HUES64 (cell line): ENCODE measurements at regions not wholly inside any gene's neighbourhood (a gene's known extent, or its start where the extent isn't known, plus 50 kb on each side); places are given as distances from the start of the nearest gene placed in this dataset.
"Not testable (repeated sequence)": the region's sequence is repeated elsewhere in the genome, so short reads cannot be mapped to it uniquely, and the experiment has no call there.

Experiments used
- H3K27ac ChIP-seq: 2 replicates; pipeline ENCODE4 v1.7.0; 2013; ENCODE audit warnings: low read depth, low read length, inconsistent platforms
- H3K27me3 ChIP-seq: 2 replicates; pipeline ENCODE4 v1.6.1; 2013; ENCODE audit warnings: mild to moderate bottlenecking, low read length; ENCODE audit not compliant: insufficient read depth
- H3K36me3 ChIP-seq: 2 replicates; pipeline ENCODE4 v1.6.1; 2013; ENCODE audit warnings: mild to moderate bottlenecking, low read length; ENCODE audit not compliant: insufficient read depth
- H3K4me1 ChIP-seq: 2 replicates; pipeline ENCODE4 v1.6.1; 2013; ENCODE audit warnings: mild to moderate bottlenecking, low read length, moderate library complexity; ENCODE audit not compliant: insufficient read depth
- H3K4me3 ChIP-seq: 2 replicates; pipeline ENCODE4 v1.5.1; 2013; ENCODE audit warnings: mild to moderate bottlenecking, low read length, moderate library complexity
- H3K9ac ChIP-seq: 2 replicates; pipeline ENCODE4 v1.6.1; 2013; ENCODE audit warnings: mild to moderate bottlenecking, low read depth, low read length
- H3K9me3 ChIP-seq: 2 replicates; pipeline ENCODE4 v1.6.1; 2013; ENCODE audit warnings: low read depth, low read length; ENCODE audit not compliant: insufficient read depth
- WGBS: fragments of 150-250, 120-280 bp; methylation state at CpG from one replicate; pipeline ENCODE4 v1.1.7; 2013; ENCODE audit warnings: missing lambda C conversion rate; 5-methylcytosine and 5-hydroxymethylcytosine counted together

DNA sequence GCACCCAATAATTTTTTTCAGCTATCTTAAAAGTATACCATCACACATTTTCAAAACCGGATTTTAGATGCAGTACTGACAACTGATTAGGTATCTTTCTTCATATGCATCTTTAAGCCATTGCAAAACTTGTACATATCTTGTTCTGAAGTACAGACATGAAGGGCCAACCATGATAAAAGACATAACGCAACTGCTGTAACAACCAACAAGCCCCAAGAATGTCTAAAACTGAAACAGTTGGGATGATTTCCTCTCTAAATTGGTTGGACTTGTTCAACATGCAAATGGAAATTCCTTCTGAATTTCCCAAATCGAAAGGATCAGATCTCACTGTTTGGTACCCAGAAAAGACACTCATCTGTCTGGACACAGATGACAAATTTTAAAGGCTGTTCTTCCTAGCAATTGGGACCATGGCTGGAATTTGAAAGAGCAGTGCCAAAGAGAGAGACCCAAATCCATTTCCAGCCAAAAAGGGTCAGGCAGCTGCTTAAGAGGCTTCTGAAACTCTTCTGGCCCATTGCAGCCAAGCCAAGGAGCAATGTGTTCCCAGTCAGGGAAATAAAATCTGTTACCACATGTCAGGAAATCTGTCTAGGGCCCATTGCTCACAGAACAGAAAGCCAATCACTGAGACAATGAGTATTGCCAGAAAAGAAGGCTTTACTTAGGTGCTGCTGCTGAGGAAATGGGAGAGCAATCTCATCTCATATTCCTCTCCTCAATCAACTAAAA is 1122.4 kb upstream of the USP15 start:
- Histone ChIP-seq H3K9me3 (peaks cover 14% of the 10 kb centered on the region; the same call in 1 of the 2 replicates), H3K27ac (no peak overlapping the region), H3K9ac (no peak overlapping the region), H3K4me1 (no peaks in the 10 kb centered on the region), H3K36me3 (no peaks in the 10 kb centered on the region), H3K27me3 (no peaks in the 10 kb centered on the region), H3K4me3 (no peak overlapping the region)
- 87% methylated on average over 3 of the region's 3 CpGs for WGBS

DNA sequence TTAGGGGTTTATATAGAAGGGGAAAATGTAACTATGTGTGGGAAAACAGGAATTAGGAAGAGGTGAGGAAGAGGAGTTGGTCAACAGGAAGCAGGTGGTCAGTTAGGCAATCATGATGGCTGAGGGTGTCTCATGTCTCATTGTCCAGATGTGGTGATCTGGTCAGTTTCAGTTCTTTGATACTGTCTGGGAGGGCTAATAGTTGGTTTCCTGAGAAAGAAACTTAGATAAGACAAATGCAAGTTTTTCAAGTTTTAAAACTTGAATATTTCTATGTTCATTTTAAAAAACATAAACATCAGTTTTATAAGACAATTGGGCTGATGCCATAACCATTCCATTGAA is 1121.8 kb upstream of the USP15 start:
- H3K4me3 ChIP-seq, result no peak overlapping the region
- no peak overlapping the region for H3K9ac ChIP-seq
- H3K36me3 ChIP-seq, result no peaks in the 10 kb centered on the region
- no peak overlapping the region for H3K27ac ChIP-seq
- H3K27me3 ChIP-seq, result no peaks in the 10 kb centered on the region
- H3K4me1 ChIP-seq, result no peaks in the 10 kb centered on the region
- peaks cover 14% of the 10 kb centered on the region; the same call in 1 of the 2 replicates for H3K9me3 ChIP-seq

DNA sequence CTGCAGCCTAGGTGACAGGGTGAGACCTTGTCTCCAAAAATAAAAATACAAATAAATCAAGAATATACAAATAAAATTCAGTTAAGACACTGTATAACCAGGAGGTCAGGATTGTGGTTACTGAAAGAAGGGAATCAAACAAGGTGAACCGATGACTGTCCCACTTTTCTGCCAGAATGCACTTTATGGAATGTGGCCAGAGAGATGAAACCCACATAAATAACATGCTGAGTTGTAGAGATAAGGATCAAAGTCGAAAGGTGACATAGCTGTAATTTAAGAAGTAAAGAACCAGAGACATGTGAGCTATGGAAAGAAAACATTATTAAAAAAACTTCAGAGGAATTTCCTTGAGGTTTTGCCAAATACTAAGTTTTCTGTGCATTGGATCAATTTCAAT is 1098.2 kb upstream of the USP15 start:
- H3K9ac ChIP-seq, result no peak overlapping the region
- H3K9me3 ChIP-seq, result peaks cover 43% of the 10 kb centered on the region
- no peaks in the 10 kb centered on the region for H3K27me3 ChIP-seq
- H3K36me3 ChIP-seq, result no peaks in the 10 kb centered on the region
- H3K27ac ChIP-seq, result no peak overlapping the region
- no peak overlapping the region for H3K4me3 ChIP-seq
- WGBS, result 76% methylated on average over 2 of the region's 2 CpGs
- H3K4me1 ChIP-seq, result no peaks in the 10 kb centered on the region

DNA sequence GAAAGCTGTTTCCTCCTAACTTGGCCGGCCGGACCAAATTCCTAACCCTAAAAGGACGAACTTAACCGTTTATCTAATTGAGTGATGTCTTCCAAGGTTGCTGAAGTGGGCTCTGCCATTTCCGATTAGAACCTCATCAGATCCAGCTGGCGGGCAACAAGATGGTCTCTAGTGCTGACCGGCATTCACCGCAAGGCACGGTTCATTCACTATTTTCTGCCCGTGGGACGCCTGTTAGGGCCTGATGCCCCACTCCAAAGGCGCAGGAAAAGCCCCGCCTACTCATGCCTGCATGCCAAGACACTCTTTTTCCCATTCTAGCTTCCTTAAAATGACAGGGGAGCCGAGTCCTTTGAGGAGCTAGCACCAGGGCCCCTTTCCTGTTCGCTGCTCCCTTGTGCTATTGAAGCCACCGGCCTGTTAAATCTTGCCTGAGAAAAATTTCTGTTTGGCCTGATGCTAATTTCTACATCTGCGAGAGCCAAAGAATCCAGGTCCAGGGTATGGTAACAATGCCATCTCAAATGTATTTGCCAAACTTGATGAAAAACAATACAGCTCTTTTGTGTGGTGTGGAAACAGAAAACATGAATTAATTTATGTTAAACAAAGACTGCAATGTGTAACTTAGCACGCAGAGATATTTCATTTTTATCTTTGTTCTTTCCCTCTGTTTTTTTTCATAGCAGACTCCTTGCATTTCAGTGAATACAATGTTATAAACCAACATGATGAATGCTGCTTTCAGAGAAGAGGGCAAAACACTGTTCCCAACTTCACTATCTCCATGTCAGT is 1071.2 kb upstream of the USP15 start:
- Histone ChIP-seq H3K9ac (no peak overlapping the region), H3K36me3 (no peaks in the 10 kb centered on the region), H3K27me3 (no peaks in the 10 kb centered on the region), H3K27ac (no peak overlapping the region), H3K4me3 (no peak overlapping the region), H3K9me3 (no peaks in the 10 kb centered on the region; the same call in 1 of the 2 replicates), H3K4me1 (no peaks in the 10 kb centered on the region)
- 88% methylated on average over 18 of the region's 18 CpGs for WGBS

DNA sequence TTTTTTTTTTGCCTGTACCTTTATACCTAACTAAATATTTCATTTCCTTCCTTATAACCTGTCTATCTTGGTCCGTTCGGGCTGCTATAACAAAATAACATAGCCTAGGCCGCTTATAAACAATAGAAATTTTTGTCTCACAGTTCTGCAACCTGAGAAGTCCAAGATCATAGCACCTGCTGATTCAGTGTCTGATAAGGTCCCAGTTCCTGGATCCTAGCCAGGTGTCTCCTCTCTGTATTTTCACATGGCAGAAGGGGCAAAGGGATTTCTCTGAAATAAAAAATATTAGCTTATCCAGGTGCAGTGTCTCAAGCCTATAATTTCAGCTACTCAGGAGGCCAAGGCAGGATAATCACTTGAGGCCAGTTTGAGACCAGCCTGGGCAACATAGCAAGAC is 1046.6 kb upstream of the USP15 start:
- H3K4me1 ChIP-seq, result no peaks in the 10 kb centered on the region
- H3K27me3 ChIP-seq, result no peaks in the 10 kb centered on the region
- WGBS, result 93% methylated on average over 3 of the region's 3 CpGs
- H3K27ac ChIP-seq, result no peak overlapping the region
- no peak overlapping the region for H3K4me3 ChIP-seq
- H3K9me3 ChIP-seq, result peaks cover 26% of the 10 kb centered on the region; the same call in 1 of the 2 replicates
- H3K36me3 ChIP-seq, result no peaks in the 10 kb centered on the region
- H3K9ac ChIP-seq, result no peak overlapping the region

DNA sequence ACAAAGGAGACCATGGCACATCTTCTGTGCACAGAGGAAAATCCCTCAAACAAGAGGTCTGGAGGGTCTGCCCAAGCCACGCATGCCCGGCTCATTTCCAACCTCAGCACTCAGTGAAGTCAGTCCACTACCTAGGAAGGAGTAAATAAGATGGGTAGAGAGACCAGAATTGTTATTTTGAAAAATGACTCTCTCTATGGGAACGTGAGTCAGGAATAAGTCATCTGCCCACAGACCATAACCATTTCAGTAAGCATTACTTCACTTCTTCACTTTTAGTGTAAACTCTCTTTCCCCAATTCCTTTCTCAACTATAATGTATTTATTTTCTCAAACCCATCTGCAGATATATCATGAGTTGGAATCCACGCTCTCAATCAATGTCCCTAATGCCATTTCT is 1039.9 kb upstream of the USP15 start:
- WGBS, result 87% methylated on average over 4 of the region's 4 CpGs
- no peak overlapping the region for H3K9ac ChIP-seq
- no peaks in the 10 kb centered on the region for H3K4me1 ChIP-seq
- H3K27me3 ChIP-seq, result no peaks in the 10 kb centered on the region
- H3K4me3 ChIP-seq, result no peak overlapping the region
- no peak overlapping the region for H3K27ac ChIP-seq
- 0 out of 2 replicates have a peak, but pooled peaks cover 12% of the 10 kb centered on the region for H3K9me3 ChIP-seq
- no peaks in the 10 kb centered on the region for H3K36me3 ChIP-seq

DNA sequence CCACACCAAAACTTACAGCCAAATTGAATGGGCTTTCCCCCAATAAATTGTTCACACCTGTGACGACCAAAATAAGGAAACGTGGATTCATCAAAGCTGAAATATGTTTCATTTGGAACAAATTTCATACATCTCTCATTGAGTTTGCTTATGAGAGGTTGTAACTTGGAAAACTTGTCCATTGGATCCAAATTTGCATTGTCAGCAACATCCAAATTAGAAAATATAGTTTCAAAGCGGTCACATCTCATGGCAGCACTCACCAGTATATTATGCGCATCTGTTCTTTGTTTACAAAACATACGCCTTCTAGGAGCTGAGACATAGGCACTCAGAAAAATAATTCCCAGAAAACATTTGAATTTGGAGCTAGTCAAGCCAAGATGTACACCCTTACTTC is 1028.2 kb upstream of the USP15 start:
- peaks cover 6% of the 10 kb centered on the region for H3K9me3 ChIP-seq
- no peaks in the 10 kb centered on the region for H3K36me3 ChIP-seq
- no peak overlapping the region for H3K9ac ChIP-seq
- no peaks in the 10 kb centered on the region for H3K4me1 ChIP-seq
- WGBS, result 88% methylated on average over 5 of the region's 5 CpGs
- H3K4me3 ChIP-seq, result no peak overlapping the region
- H3K27ac ChIP-seq, result no peak overlapping the region
- H3K27me3 ChIP-seq, result no peaks in the 10 kb centered on the region

DNA sequence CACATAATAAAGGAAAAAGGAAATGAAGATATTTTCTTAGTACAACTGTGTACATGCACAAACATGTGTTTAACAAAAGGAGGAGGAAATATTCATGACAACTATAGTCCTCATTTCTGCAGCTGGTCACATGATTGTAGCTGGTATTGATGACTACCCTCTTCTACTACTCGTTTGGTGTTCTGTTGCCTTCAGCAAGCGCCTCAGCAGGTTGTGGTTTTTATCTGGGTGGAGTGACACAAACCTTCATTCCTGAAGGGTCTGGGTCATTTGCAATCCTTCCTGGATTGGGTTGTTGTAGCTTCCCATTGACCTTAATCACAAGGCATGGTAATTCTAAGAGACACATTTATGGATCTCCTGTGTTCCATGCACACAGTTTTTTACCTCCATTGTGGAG is 1009.9 kb upstream of the USP15 start:
- Histone ChIP-seq H3K4me1 (no peaks in the 10 kb centered on the region), H3K27ac (no peak overlapping the region), H3K27me3 (no peaks in the 10 kb centered on the region), H3K9me3 (peaks cover 16% of the 10 kb centered on the region; the same call in 1 of the 2 replicates), H3K9ac (no peak overlapping the region), H3K4me3 (no peak overlapping the region), H3K36me3 (no peaks in the 10 kb centered on the region)
- 86% methylated on average over 2 of the region's 2 CpGs for WGBS

DNA sequence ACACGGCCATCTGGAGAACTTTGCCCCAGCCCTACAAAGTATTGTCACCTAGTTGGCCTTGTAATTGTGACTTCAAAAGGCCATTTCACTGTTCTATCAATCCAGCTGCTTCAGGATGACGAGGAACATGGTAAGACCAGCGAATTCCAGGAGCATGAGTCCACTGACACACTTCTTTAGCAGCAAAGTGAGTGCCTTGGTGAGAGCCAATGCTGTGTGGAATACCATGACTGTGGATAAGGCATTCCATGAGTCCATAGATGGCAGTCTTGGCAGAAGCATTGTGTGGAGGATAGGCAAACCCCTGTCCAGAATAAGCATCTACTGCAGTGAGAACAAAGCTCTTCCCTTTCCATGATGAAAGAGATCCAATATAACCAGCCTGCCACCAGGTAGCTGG is 1009.1 kb upstream of the USP15 start:
- Histone ChIP-seq H3K27ac (no peak overlapping the region), H3K9me3 (peaks cover 16% of the 10 kb centered on the region; the same call in 1 of the 2 replicates), H3K36me3 (no peaks in the 10 kb centered on the region), H3K4me1 (no peaks in the 10 kb centered on the region), H3K9ac (no peak overlapping the region), H3K27me3 (no peaks in the 10 kb centered on the region), H3K4me3 (no peak overlapping the region)
- 66% methylated on average over 3 of the region's 3 CpGs for WGBS

DNA sequence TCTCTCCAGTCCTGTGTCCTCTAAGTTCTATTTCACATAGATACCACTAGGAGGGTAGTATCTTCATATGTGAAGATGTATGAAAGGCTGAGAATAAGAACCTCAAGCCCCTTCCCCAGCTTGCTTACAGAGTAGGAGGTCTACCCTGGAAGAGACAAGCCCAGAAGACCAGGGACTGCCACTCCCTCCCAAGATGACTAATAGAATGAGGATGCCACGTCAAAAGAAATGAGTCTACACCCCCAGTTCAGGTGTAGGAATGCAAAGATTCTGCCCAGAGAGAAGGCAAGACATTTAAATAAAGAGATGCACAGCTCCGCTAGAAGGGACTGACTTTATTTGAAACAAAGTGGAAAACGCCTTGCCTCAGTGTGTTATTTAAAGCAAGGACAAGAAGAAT is 1006.0 kb upstream of the USP15 start:
- WGBS, result 68% methylated on average over 3 of the region's 3 CpGs
- Histone ChIP-seq H3K4me1 (no peaks in the 10 kb centered on the region), H3K4me3 (no peak overlapping the region), H3K36me3 (no peaks in the 10 kb centered on the region), H3K27ac (no peak overlapping the region), H3K9ac (no peak overlapping the region), H3K9me3 (peaks cover 21% of the 10 kb centered on the region; the same call in 1 of the 2 replicates), H3K27me3 (no peaks in the 10 kb centered on the region)

DNA sequence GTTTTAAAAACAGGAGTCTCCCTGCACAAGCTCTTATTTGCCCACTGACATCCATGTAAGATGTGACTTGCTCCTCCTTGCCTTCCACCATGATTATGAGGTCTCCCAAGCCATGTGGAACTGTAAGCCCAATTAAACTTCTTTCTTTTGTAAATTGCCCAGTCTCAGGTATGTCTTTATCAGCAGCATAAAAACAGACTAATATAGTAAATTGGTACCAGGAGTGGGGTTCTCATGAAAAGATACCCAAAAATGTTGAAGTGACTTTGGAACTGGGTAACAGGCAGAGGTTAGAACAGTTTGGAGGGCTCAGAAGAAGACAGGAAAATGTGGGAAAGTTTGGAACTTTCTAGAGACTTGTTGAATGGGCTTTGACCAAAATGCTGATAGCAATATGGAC is 995.9 kb upstream of the USP15 start:
- H3K27me3 ChIP-seq, H3K9ac ChIP-seq, H3K27ac ChIP-seq, H3K36me3 ChIP-seq, H3K4me3 ChIP-seq, H3K4me1 ChIP-seq: not testable (repeated sequence)
- peaks cover 50% of the 10 kb centered on the region for H3K9me3 ChIP-seq
